ENCODE measurements at regions not wholly inside any gene's neighbourhood (a gene's known extent, or its start where the extent isn't known, plus 50 kb on each side); places are given as distances from the start of the nearest gene placed in this dataset.

DNA sequence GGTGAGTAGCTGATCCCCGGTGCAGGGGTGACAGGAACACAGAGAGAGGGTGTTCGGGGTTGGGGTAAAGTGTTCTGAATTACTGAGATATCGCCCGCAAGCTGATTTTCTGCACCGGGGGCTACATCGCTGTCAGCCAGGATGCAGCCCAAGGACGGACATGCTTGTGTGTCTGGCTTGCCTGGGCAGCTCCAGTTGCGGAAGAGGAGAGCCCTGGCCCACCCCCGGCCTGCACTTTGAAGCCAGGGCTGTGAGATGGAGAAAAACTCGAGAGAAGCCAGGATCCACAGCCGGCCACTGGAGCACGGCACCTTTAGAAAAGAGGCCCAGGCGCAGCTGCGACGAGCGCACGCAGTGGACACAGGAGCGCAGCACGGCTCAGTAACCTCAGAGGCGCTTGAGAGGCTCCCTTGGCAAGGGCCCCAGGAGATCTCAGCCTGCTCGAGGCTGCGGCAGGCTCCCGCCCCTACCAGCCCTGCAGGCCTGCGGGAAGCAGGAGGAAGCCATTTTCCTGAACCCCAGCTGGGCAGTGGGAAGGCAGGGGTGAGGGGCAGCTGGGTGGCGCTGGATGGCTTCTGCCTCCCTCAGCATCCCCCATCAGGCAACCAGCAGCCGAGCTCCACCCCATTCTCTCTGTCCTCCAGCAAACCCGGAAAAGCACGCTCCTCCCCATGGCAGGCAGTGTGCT lies 59.2 kb downstream of the C9orf50 start:
- Histone ChIP-seq H3K9ac (ENCODE audit: low read depth in 1 of 2, low read length in 2 of 2) (no peak overlapping the region), H3K36me3 (ENCODE audit: control insufficient read depth in 2 of 2, insufficient read depth in 2 of 2, low read length in 2 of 2) (no peaks in the 10 kb centered on the region), H3K4me3 (ENCODE audit: low read length in 2 of 2) (no peak overlapping the region), H3K9me3 (ENCODE audit: control insufficient read depth in 2 of 2, low read length in 2 of 2) (no peaks in the 10 kb centered on the region), H3K27ac (ENCODE audit: low read depth in 2 of 2, low read length in 2 of 2) (no peak overlapping the region), H3K27me3 (ENCODE audit: control insufficient read depth in 2 of 2, insufficient read depth in 2 of 2, low read length in 2 of 2) (no peaks in the 10 kb centered on the region), H3K4me1 (ENCODE audit: control insufficient read depth in 2 of 2, insufficient read depth in 2 of 2, low read length in 2 of 2) (no peaks in the 10 kb centered on the region)

DNA sequence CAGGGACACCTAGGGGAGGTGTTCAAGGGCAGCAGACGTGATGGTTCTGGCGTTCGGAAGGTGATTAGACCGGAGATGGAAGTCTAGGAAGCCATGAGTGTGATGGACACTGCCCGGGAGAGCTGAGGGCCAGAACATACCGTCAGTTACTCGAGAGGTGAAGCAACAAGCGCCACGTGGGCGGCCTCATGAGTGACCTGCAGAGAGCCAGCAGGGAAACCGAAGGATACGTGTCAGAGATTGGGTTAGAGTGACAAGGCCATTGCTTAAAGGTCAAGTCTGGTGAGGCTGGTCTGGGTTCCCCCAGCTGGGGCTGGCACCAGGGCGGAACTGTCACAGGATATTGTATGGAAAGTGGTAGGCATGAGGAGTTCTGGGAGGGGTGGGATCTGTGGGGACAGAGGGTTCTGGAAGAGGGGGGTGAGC lies 60.0 kb downstream of the C9orf50 start:
- Histone ChIP-seq H3K9ac (ENCODE audit: low read depth in 1 of 2, low read length in 2 of 2) (no peak overlapping the region), H3K4me1 (ENCODE audit: control insufficient read depth in 2 of 2, insufficient read depth in 2 of 2, low read length in 2 of 2) (no peaks in the 10 kb centered on the region), H3K36me3 (ENCODE audit: control insufficient read depth in 2 of 2, insufficient read depth in 2 of 2, low read length in 2 of 2) (no peaks in the 10 kb centered on the region), H3K9me3 (ENCODE audit: control insufficient read depth in 2 of 2, low read length in 2 of 2) (no peaks in the 10 kb centered on the region), H3K4me3 (ENCODE audit: low read length in 2 of 2) (no peak overlapping the region), H3K27ac (ENCODE audit: low read depth in 2 of 2, low read length in 2 of 2) (no peak overlapping the region), H3K27me3 (ENCODE audit: control insufficient read depth in 2 of 2, insufficient read depth in 2 of 2, low read length in 2 of 2) (no peaks in the 10 kb centered on the region)

DNA sequence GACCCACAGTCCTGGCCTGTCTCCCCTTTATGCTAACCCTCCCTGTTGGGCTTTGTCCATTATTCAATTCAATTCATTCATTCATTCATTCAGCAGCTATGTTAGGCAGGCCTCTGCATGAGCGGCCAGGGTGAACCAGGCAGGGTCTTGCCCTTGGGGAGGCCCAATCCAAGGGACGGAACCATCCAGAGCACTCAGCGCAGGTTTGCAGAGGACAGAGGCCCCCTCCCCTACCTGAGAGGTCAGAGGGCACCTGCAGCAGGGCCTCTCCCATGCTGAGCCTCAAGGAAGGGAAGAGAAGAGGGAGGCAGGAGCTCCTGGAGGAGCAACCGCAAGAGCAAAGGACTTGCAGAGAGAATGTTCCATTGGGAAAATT lies 61.4 kb downstream of the C9orf50 start:
- Histone ChIP-seq H3K27me3 (ENCODE audit: control insufficient read depth in 2 of 2, insufficient read depth in 2 of 2, low read length in 2 of 2) (no peaks in the 10 kb centered on the region), H3K27ac (ENCODE audit: low read depth in 2 of 2, low read length in 2 of 2) (no peak overlapping the region), H3K4me1 (ENCODE audit: control insufficient read depth in 2 of 2, insufficient read depth in 2 of 2, low read length in 2 of 2) (no peaks in the 10 kb centered on the region), H3K36me3 (ENCODE audit: control insufficient read depth in 2 of 2, insufficient read depth in 2 of 2, low read length in 2 of 2) (no peaks in the 10 kb centered on the region), H3K9me3 (ENCODE audit: control insufficient read depth in 2 of 2, low read length in 2 of 2) (no peaks in the 10 kb centered on the region), H3K4me3 (ENCODE audit: low read length in 2 of 2) (no peak overlapping the region), H3K9ac (ENCODE audit: low read depth in 1 of 2, low read length in 2 of 2) (no peak overlapping the region)

DNA sequence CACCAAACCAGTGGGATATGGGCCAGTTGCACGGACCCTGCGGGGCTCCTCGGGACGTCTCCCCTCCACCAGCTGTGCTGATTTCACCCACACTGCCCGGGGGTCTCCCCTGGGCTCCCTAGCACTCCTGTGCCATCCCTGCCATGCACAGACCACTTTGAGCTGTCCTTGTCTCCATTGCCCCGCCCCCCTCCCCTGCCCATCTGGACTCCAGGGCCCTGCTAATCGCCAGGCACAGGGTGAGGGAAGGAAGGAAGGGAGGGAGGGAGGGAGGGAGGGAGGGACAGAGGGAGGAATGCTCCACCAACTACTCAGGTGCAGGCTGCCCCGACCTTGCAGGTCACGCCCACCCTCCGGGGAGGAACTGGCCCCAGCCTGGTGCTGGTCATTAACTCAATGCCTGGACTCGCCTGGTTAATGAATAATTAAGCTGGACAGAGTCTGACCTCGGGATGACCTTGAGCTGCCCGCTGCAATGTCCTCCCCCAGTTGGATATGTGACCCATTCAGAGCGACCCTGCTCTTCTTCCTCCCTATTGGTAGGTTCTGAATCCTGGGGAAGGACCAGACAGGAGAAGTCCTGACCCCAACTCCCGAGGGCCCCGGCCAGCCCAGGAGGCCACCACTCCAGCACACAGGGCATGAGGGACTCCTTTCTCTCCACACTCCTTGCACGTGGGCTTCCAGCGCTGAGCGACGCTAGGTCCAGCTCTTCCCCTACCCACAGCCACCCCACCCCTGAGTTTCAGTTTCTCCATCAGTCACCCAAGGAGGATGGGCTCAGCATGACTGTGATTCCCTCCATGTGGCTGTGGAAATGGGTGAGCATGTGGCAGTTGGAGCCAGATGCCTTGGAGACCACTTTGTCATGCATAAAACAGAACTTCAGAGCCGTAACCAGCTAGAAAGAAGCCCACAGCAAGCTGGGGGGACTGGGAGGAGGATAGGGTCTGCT lies 62.1 kb downstream of the C9orf50 start:
- H3K9ac ChIP-seq (ENCODE audit: low read depth in 1 of 2, low read length in 2 of 2), result no peak overlapping the region
- no peaks in the 10 kb centered on the region for H3K27me3 ChIP-seq (ENCODE audit: control insufficient read depth in 2 of 2, insufficient read depth in 2 of 2, low read length in 2 of 2)
- no peaks in the 10 kb centered on the region for H3K36me3 ChIP-seq (ENCODE audit: control insufficient read depth in 2 of 2, insufficient read depth in 2 of 2, low read length in 2 of 2)
- no peak overlapping the region for H3K27ac ChIP-seq (ENCODE audit: low read depth in 2 of 2, low read length in 2 of 2)
- H3K4me1 ChIP-seq (ENCODE audit: control insufficient read depth in 2 of 2, insufficient read depth in 2 of 2, low read length in 2 of 2), result no peaks in the 10 kb centered on the region
- no peak overlapping the region for H3K4me3 ChIP-seq (ENCODE audit: low read length in 2 of 2)
- no peaks in the 10 kb centered on the region for H3K9me3 ChIP-seq (ENCODE audit: control insufficient read depth in 2 of 2, low read length in 2 of 2)

DNA sequence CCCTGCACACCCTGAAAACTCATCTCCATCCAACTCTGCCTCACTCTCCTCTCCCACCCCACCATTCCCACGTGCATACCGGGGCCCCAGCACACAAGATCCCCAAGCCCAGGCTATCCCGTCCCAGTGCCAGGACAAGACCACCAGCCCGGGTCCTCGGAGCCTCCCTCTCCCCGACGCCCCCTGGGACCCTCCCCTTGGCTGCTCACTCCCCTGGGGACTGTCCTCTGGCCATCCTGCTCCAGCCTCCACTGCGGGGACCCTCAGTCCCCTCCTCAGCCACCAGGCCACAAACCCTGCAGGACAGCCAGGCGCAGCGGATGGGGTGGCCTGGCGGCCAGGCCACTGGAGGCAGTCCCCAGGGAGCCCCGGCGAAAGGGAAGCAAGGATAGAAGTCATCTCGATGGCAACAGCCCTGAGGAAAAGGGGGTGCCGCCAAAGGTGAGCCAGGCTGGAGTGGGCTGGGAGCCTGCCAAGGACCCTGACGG lies 62.8 kb downstream of the C9orf50 start:
- Histone ChIP-seq H3K36me3 (ENCODE audit: control insufficient read depth in 2 of 2, insufficient read depth in 2 of 2, low read length in 2 of 2) (no peaks in the 10 kb centered on the region), H3K9ac (ENCODE audit: low read depth in 1 of 2, low read length in 2 of 2) (no peak overlapping the region), H3K27ac (ENCODE audit: low read depth in 2 of 2, low read length in 2 of 2) (no peak overlapping the region), H3K4me1 (ENCODE audit: control insufficient read depth in 2 of 2, insufficient read depth in 2 of 2, low read length in 2 of 2) (no peaks in the 10 kb centered on the region), H3K9me3 (ENCODE audit: control insufficient read depth in 2 of 2, low read length in 2 of 2) (no peaks in the 10 kb centered on the region), H3K27me3 (ENCODE audit: control insufficient read depth in 2 of 2, insufficient read depth in 2 of 2, low read length in 2 of 2) (no peaks in the 10 kb centered on the region), H3K4me3 (ENCODE audit: low read length in 2 of 2) (no peak overlapping the region)

DNA sequence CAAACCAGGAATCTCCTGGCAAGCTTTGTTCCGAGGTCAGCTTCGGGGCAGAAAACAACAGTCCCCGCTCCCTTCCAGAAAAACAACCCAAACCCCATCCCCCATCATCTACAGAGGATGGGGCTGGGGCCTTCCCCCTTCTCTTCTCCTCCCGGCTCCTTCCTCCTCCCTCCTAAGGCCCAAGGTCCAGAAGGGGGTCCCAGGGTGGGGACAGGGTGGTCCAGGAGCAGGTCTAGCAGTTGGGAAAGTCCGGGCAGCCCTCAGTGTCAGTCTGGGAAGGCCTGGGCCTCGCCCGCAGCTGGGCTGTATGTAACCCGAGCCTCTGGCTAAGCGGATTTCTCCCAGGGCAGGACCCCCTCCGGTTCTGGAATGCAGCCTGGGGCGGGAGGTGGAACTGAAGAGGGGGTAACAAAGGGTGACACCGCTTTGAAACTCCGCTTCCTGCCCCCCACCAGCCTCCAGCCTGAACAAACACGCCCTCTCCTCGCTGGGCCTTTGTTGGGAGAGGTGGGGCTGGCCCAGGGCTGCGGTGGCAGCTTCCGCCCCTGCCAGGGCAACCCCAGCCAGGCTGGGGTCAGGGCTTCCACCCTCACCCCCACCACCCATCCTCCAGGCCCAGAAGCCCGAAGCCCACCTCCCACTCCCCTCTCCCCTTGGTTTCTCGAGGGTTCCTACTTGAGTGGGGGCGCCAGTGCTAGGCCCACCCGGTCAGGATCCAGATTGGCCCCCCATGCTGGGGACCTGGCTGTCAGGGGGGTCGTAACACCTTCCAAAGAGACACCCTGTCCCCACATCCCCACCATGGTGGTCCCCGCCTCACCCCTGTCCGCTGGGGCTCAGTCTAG lies 63.5 kb downstream of the C9orf50 start:
- H3K9me3 ChIP-seq (ENCODE audit: control insufficient read depth in 2 of 2, low read length in 2 of 2), result no peaks in the 10 kb centered on the region
- H3K9ac ChIP-seq (ENCODE audit: low read depth in 1 of 2, low read length in 2 of 2), result no peak overlapping the region
- H3K4me3 ChIP-seq (ENCODE audit: low read length in 2 of 2), result no peak overlapping the region
- no peaks in the 10 kb centered on the region for H3K36me3 ChIP-seq (ENCODE audit: control insufficient read depth in 2 of 2, insufficient read depth in 2 of 2, low read length in 2 of 2)
- no peaks in the 10 kb centered on the region for H3K27me3 ChIP-seq (ENCODE audit: control insufficient read depth in 2 of 2, insufficient read depth in 2 of 2, low read length in 2 of 2)
- no peaks in the 10 kb centered on the region for H3K4me1 ChIP-seq (ENCODE audit: control insufficient read depth in 2 of 2, insufficient read depth in 2 of 2, low read length in 2 of 2)
- H3K27ac ChIP-seq (ENCODE audit: low read depth in 2 of 2, low read length in 2 of 2), result no peak overlapping the region

DNA sequence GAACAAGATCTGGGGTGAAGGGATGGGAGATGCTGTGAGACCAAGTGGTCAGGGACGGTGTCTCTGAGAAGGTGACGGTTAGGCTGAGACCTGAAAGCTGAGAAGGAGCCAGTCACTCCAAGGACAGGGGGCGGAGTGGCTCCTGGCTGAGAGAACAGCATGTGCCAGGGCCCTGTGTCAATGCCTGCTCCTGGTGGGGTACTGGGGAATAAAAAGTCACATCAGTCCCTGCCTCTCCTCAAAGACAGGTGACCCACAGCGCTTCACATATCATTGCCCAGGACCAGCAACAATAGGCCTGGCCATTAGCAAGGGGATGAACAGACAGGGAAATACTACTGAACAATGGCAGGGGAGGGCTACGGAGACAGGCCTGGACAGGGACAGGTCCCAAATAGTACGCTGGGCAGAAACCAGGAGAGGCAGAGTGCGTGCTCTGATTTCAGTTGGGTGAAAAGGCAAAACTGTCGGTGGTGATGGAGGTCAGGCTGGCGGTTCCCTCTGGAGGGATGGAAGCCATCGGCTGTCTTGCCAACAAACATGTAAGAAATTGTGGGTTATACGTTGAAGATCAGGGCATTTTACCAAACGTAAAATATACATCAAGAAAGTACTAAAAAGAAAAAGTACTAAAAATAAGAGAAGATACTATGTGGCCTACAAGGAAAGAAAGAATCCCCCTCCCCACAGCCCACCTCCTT lies 64.3 kb downstream of the C9orf50 start:
- Histone ChIP-seq H3K36me3 (ENCODE audit: control insufficient read depth in 2 of 2, insufficient read depth in 2 of 2, low read length in 2 of 2) (no peaks in the 10 kb centered on the region), H3K27me3 (ENCODE audit: control insufficient read depth in 2 of 2, insufficient read depth in 2 of 2, low read length in 2 of 2) (peaks cover 0 to 2% of the 10 kb centered on the region in 2 donors), H3K4me1 (ENCODE audit: control insufficient read depth in 2 of 2, insufficient read depth in 2 of 2, low read length in 2 of 2) (no peaks in the 10 kb centered on the region), H3K4me3 (ENCODE audit: low read length in 2 of 2) (no peak overlapping the region), H3K9me3 (ENCODE audit: control insufficient read depth in 2 of 2, low read length in 2 of 2) (no peaks in the 10 kb centered on the region), H3K27ac (ENCODE audit: low read depth in 2 of 2, low read length in 2 of 2) (no peak overlapping the region), H3K9ac (ENCODE audit: low read depth in 1 of 2, low read length in 2 of 2) (no peak overlapping the region)

DNA sequence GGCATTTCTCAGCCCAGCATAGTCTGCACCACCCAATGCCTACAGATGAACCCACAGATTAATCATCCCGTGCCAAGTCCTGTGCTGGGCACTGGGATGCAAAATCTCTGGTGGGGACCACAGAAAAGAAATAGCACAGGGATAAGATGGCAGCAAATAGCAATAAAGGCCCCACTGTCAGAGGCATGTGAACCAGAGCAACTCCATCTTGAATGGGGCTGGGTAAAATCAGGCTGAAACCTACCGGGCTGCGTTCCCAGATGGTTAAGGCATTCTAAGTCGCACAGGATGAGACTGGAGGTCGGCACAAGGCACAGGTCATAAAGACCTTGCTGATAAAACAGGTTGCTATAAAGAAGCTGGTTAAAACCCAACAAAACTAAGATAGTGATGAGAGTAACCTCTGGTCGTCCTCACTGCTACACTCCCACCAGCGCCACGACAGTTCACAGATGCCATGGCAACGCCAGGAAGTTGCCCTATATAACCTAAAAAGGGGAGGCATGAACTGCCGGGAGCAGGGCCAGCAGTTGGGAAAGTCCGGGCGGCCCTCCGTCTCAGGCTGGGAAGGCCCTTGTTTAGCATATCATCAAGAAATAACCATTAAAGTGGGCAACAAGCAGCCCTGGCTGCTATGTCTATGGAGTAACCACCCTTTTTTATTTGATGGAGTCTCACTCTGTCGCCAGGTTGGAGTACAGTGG lies 65.2 kb downstream of the C9orf50 start:
- no peaks in the 10 kb centered on the region for H3K9me3 ChIP-seq (ENCODE audit: control insufficient read depth in 2 of 2, low read length in 2 of 2)
- H3K4me1 ChIP-seq (ENCODE audit: control insufficient read depth in 2 of 2, insufficient read depth in 2 of 2, low read length in 2 of 2), result no peaks in the 10 kb centered on the region
- no peaks in the 10 kb centered on the region for H3K36me3 ChIP-seq (ENCODE audit: control insufficient read depth in 2 of 2, insufficient read depth in 2 of 2, low read length in 2 of 2)
- H3K27me3 ChIP-seq (ENCODE audit: control insufficient read depth in 2 of 2, insufficient read depth in 2 of 2, low read length in 2 of 2), result peaks cover 5 to 6% of the 10 kb centered on the region in 2 donors
- no peak overlapping the region for H3K4me3 ChIP-seq (ENCODE audit: low read length in 2 of 2)
- H3K9ac ChIP-seq (ENCODE audit: low read depth in 1 of 2, low read length in 2 of 2), result no peak overlapping the region
- H3K27ac ChIP-seq (ENCODE audit: low read depth in 2 of 2, low read length in 2 of 2), result no peak overlapping the region

DNA sequence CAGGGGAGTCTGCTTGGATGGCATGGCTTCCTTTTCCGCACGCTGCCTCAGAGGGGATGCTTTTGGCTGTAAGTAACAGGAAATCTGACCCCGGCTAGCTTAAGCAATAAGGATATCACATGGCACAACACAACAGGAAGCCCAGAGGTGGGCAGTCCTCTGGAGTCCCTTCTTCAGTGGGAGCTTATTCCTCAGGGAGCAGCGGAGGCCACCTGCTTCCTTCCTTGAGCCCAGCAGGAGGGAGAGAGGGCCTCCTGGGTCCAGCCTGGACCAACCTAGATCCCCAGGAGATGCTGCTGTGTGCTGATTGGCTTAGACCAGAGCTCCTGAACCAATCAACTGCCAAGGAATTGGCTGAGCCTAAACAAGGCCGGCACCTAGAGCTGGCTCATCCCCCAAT lies 66.3 kb downstream of the C9orf50 start:
- Histone ChIP-seq H3K27me3 (ENCODE audit: control insufficient read depth in 2 of 2, insufficient read depth in 2 of 2, low read length in 2 of 2) (peaks cover 10 to 14% of the 10 kb centered on the region in 2 donors), H3K9ac (ENCODE audit: low read depth in 1 of 2, low read length in 2 of 2) (no peak overlapping the region), H3K27ac (ENCODE audit: low read depth in 2 of 2, low read length in 2 of 2) (no peak overlapping the region), H3K36me3 (ENCODE audit: control insufficient read depth in 2 of 2, insufficient read depth in 2 of 2, low read length in 2 of 2) (no peaks in the 10 kb centered on the region), H3K9me3 (ENCODE audit: control insufficient read depth in 2 of 2, low read length in 2 of 2) (no peaks in the 10 kb centered on the region), H3K4me1 (ENCODE audit: control insufficient read depth in 2 of 2, insufficient read depth in 2 of 2, low read length in 2 of 2) (no peaks in the 10 kb centered on the region), H3K4me3 (ENCODE audit: low read length in 2 of 2) (no peak overlapping the region)
